ENCODE measurements at regions not wholly inside any gene's neighbourhood (a gene's known extent, or its start where the extent isn't known, plus 50 kb on each side); places are given as distances from the start of the nearest gene placed in this dataset.

GRCh38 chr2:5925604-5926003 lies 233.4 kb downstream of the SOX11 start:
- TF ChIP-seq CTCF (IDR thresholded peaks at IDR 0.05) (no peak), EZH2 (IDR thresholded peaks at IDR 0.05; ENCODE audit: borderline replicate concordance, insufficient read depth, low read depth, low read length, poor library complexity, severe bottlenecking) (no peak)

Measured in B cell (primary cell).